Left kidney (tissue), 1 donor: ENCODE measurements at regions not wholly inside any gene's neighbourhood (a gene's known extent, or its start where the extent isn't known, plus 50 kb on each side); places are given as distances from the start of the nearest gene placed in this dataset.
"Not testable (repeated sequence)": the region's sequence is repeated elsewhere in the genome, so short reads cannot be mapped to it uniquely, and the experiment has no call there.

Source experiments
- DNase-seq: peaks from one replicate; pipeline ENCODE4 v3.0.0-alpha.2; 2013

- peak; percentile 76 for DNase-seq
Measured at GRCh38 chr3:150242220-150242936, 165.7 kb upstream of the TSC22D2 start.

GRCh38 chr3:150240891-150241290 lies 167.2 kb upstream of the TSC22D2 start:
- no peak for DNase-seq

GRCh38 chr3:150239766-150240165 lies 168.3 kb upstream of the TSC22D2 start:
- no peak for DNase-seq

- DNase-seq: no peak
Measured at GRCh38 chr3:150238995-150239619, 169.0 kb upstream of the TSC22D2 start.

- DNase-seq: no peak
Measured at GRCh38 chr3:150238048-150238802, 169.9 kb upstream of the TSC22D2 start.

GRCh38 chr3:150237490-150237889 lies 170.6 kb upstream of the TSC22D2 start:
- no peak for DNase-seq

- DNase-seq: no peak
Measured at GRCh38 chr3:150236316-150237082, 171.6 kb upstream of the TSC22D2 start.

- no peak for DNase-seq
Measured at GRCh38 chr3:150235799-150236198, 172.3 kb upstream of the TSC22D2 start.

- DNase-seq: no peak
Measured at GRCh38 chr3:150232992-150233451, 175.1 kb upstream of the TSC22D2 start.

GRCh38 chr3:150230037-150230436 lies 178.1 kb upstream of the TSC22D2 start:
- no peak for DNase-seq

- DNase-seq: not testable (repeated sequence)
Measured at GRCh38 chr3:150228626-150229025, 179.5 kb upstream of the TSC22D2 start.

- DNase-seq: peak; percentile 71
Measured at GRCh38 chr3:150227839-150228238, 180.3 kb upstream of the TSC22D2 start.

- DNase-seq: no peak
Measured at GRCh38 chr3:150225986-150226385, 182.1 kb upstream of the TSC22D2 start.

- no peak for DNase-seq
Measured at GRCh38 chr3:150223558-150223957, 184.5 kb upstream of the TSC22D2 start.

GRCh38 chr3:150222691-150223489 lies 185.2 kb upstream of the TSC22D2 start:
- no peak for DNase-seq

- no peak for DNase-seq
Measured at GRCh38 chr3:150221904-150222523, 186.1 kb upstream of the TSC22D2 start.

GRCh38 chr3:150220799-150221198 lies 187.3 kb upstream of the TSC22D2 start:
- no peak for DNase-seq

GRCh38 chr3:150220041-150220440 lies 188.1 kb upstream of the TSC22D2 start:
- no peak for DNase-seq

- no peak for DNase-seq
Measured at GRCh38 chr3:150218841-150219240, 189.3 kb upstream of the TSC22D2 start.

GRCh38 chr3:150218236-150218635 lies 189.9 kb upstream of the TSC22D2 start:
- DNase-seq: no peak

- no peak for DNase-seq
Measured at GRCh38 chr3:150217691-150218090, 190.4 kb upstream of the TSC22D2 start.
